MM.1S (cell line): ENCODE measurements at regions not wholly inside any gene's neighbourhood (a gene's known extent, or its start where the extent isn't known, plus 50 kb on each side); places are given as distances from the start of the nearest gene placed in this dataset.

Experiments used
- DNase-seq: peaks from one replicate; pipeline ENCODE4 v3.0.0-alpha.2; 2015
- H2AFZ ChIP-seq: fragments of 300-600 bp; sonication (generic); 2 replicates; pipeline ENCODE4 v1.6.0; 2016; ENCODE audit warnings: antibody characterized with exemption, low read length
- H3F3A ChIP-seq: fragments of 300-600 bp; sonication (generic); 2 replicates; pipeline ENCODE4 v1.6.1; 2016; ENCODE audit warnings: mild to moderate bottlenecking, antibody characterized with exemption, low read length, moderate library complexity, mixed read lengths; ENCODE audit not compliant: insufficient read depth
- H3K27ac ChIP-seq: fragments of 300-600 bp; sonication (generic); 2 replicates; pipeline ENCODE4 v1.5.1; 2016; ENCODE audit warnings: mild to moderate bottlenecking, low read length
- H3K27me3 ChIP-seq: fragments of 300-600 bp; sonication (generic); replicated peaks from 2 replicates; pipeline ENCODE4 v1.6.0; 2016; ENCODE audit warnings: low read length; ENCODE audit not compliant: insufficient read depth
- H3K36me3 ChIP-seq: fragments of 300-600 bp; sonication (generic); replicated peaks from 2 replicates; pipeline ENCODE4 v1.6.1; 2016; ENCODE audit warnings: mild to moderate bottlenecking, low read length, mixed read lengths; ENCODE audit not compliant: insufficient read depth
- H3K4me1 ChIP-seq: fragments of 300-600 bp; sonication (generic); 2 replicates; pipeline ENCODE4 v1.6.1; 2016; ENCODE audit warnings: low read length, mixed read lengths
- H3K4me2 ChIP-seq: fragments of 300-600 bp; sonication (generic); 2 replicates; pipeline ENCODE4 v1.6.0; 2016; ENCODE audit warnings: low read depth, low read length
- H3K4me3 ChIP-seq: fragments of 300-600 bp; sonication (generic); 2 replicates; pipeline ENCODE4 v1.5.1; 2016; ENCODE audit warnings: low read length, mixed read lengths
- H3K79me2 ChIP-seq: fragments of 300-600 bp; sonication (generic); 2 replicates; pipeline ENCODE4 v1.6.1; 2016; ENCODE audit warnings: mixed run types, low read length, mixed read lengths
- H3K9ac ChIP-seq: fragments of 300-600 bp; sonication (generic); 2 replicates; pipeline ENCODE4 v1.6.1; 2016; ENCODE audit warnings: low read length, mixed read lengths
- H3K9me2 ChIP-seq: fragments of 300-600 bp; sonication (generic); replicated peaks from 2 replicates; pipeline ENCODE4 v1.6.1; 2016; ENCODE audit warnings: mild to moderate bottlenecking, low read length, mixed read lengths; ENCODE audit not compliant: insufficient read depth
- H3K9me3 ChIP-seq: fragments of 300-600 bp; sonication (generic); replicated peaks from 2 replicates; pipeline ENCODE4 v1.6.1; 2016; ENCODE audit warnings: mild to moderate bottlenecking, low read length, mixed read lengths; ENCODE audit not compliant: insufficient read depth
- H4K20me1 ChIP-seq: fragments of 300-600 bp; sonication (generic); 2 replicates; pipeline ENCODE4 v1.6.1; 2016; ENCODE audit warnings: mild to moderate bottlenecking, low read length, moderate library complexity, mixed read lengths; ENCODE audit not compliant: insufficient read depth
- EZH2 ChIP-seq: fragments of 300-600 bp; sonication (generic); optimal IDR thresholded peaks from 2 replicates; pipeline ENCODE3; 2017; ENCODE audit warnings: low read depth, mild to moderate bottlenecking, antibody characterized with exemption, low read length, mixed read lengths
- EZH2phosphoT487 ChIP-seq: fragments of 300-600 bp; sonication (generic); IDR thresholded peaks from 2 replicates; pipeline ENCODE4 v1.6.1; 2018; ENCODE audit warnings: antibody characterized with exemption, low read length
- TF ChIP-seq, protein P1 (sequence below): fragments of 300-600 bp; sonication (generic); IDR thresholded peaks from 2 replicates; pipeline ENCODE4 v1.5.1; 2016; ENCODE audit warnings: antibody characterized with exemption, low read length, mixed read lengths

DNA sequence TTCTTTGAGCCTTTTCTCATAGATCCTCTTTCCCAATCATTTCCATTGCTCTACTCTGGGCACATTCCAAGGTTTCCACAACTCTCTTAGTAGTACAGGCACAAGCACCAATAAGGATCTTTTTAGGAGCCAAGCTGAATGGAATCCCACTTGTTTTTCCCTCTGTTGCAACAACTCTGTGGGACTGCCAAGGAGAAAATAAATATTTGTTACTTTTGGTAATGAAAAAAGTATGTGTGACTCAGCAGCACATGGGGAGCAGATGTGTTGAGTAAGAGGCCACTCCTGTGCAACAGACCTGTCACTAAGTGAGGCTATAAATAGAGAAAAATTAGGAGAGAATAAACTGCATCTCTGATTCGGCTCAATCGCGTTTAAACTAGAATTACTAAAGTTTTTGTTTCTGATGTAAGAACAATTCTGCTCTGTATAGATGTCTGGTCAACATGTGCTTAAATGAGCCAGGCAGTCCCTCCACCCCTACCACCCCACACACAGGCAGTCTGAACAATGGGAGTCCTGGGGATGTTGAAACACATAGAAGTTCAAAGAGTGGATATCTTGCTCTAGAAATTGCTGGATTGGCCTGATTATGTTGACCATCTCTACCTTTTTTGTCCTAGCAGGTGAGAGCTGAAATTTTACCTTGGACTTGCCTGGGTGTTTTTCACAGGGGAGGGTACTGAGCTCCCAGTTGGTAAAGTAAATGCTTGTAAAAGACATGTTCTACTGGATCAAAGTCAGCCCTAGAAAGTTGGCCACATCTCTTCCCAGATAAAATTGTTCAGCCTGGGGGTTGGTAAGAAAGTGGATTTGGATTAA is 244.3 kb upstream of the NOVA1 start:
- H3K79me2 ChIP-seq, result no peaks in the 10 kb centered on the region
- no peaks in the 10 kb centered on the region for H3F3A ChIP-seq
- H3K4me2 ChIP-seq, result no peak overlapping the region
- H3K9me3 ChIP-seq, result no peaks in the 10 kb centered on the region
- H3K27ac ChIP-seq, result no peak overlapping the region
- no peak overlapping the region for H3K4me3 ChIP-seq
- H2AFZ ChIP-seq, result no peak overlapping the region
- no peaks in the 10 kb centered on the region for H4K20me1 ChIP-seq
- no peak for DNase-seq
- no peaks in the 10 kb centered on the region for H3K27me3 ChIP-seq
- no peaks in the 10 kb centered on the region for H3K36me3 ChIP-seq
- no peaks in the 10 kb centered on the region for H3K9me2 ChIP-seq
- H3K4me1 ChIP-seq, result no peaks in the 10 kb centered on the region
- no peak overlapping the region for H3K9ac ChIP-seq
- TF ChIP-seq, protein P1, sequence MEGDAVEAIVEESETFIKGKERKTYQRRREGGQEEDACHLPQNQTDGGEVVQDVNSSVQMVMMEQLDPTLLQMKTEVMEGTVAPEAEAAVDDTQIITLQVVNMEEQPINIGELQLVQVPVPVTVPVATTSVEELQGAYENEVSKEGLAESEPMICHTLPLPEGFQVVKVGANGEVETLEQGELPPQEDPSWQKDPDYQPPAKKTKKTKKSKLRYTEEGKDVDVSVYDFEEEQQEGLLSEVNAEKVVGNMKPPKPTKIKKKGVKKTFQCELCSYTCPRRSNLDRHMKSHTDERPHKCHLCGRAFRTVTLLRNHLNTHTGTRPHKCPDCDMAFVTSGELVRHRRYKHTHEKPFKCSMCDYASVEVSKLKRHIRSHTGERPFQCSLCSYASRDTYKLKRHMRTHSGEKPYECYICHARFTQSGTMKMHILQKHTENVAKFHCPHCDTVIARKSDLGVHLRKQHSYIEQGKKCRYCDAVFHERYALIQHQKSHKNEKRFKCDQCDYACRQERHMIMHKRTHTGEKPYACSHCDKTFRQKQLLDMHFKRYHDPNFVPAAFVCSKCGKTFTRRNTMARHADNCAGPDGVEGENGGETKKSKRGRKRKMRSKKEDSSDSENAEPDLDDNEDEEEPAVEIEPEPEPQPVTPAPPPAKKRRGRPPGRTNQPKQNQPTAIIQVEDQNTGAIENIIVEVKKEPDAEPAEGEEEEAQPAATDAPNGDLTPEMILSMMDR, result no peak
- TF ChIP-seq EZH2, result no peak
- no peak for TF ChIP-seq EZH2phosphoT487

DNA sequence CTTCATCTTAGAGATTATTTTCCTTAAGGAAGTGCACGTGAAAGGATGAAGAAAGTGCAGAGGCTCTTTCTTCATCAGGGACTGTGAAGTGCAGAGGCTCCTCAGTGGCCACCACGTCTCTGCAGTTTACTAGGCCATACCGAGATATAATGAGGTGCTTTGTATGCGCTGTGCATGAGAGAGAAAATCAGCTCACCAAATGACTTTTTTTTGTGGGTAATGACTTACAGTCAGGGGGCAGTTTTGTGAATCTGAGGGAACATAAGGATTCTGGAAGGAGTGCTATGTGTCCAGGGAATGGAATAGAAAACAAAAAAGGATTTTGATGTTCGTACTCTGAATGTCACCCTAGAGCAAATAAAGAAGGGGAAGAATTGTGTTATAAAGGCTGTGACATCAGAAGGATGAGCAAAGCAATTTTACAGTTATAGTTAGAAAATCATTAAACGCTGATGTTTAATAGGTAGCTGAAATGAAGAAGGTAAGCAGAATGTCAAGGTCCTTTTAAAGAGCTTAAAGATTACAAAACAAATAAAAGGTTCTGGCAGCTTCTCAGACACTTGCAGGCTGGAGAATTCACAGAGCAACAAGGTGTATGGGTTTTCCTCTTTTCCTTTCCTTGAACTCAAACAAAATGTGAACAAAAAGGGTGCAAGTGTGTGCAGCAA is 247.5 kb upstream of the NOVA1 start:
- Histone ChIP-seq H3K36me3 (no peaks in the 10 kb centered on the region), H3K27me3 (no peaks in the 10 kb centered on the region), H3K79me2 (no peaks in the 10 kb centered on the region), H3F3A (no peaks in the 10 kb centered on the region), H3K27ac (no peak overlapping the region), H3K4me1 (no peaks in the 10 kb centered on the region), H4K20me1 (no peaks in the 10 kb centered on the region), H3K9me3 (no peaks in the 10 kb centered on the region), H3K4me3 (no peak overlapping the region), H3K9me2 (no peaks in the 10 kb centered on the region), H3K9ac (no peak overlapping the region), H3K4me2 (no peak overlapping the region), H2AFZ (no peak overlapping the region)
- TF ChIP-seq, protein P1, result no peak
- no peak for TF ChIP-seq EZH2phosphoT487
- no peak for TF ChIP-seq EZH2
- DNase-seq, result no peak

DNA sequence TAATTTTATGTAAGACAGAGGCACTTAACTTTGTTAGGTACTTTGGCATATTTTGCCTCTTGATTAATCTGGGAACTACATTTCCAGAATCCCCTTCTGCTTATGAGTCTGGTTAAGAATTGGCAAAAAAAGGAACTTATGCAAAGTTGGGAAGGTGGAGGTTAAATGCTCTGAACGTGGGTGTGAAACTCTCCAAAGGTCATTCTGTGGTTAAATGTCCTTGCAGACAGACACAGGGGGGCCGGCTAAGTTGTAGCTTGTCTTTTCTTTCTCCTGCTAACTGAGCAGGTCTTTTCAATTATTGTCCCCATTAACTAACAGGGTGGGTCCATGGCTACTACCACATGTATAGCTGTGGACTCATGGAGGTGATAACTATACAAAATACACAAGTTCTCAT is 248.6 kb upstream of the NOVA1 start:
- no peak overlapping the region for H3K4me3 ChIP-seq
- no peak for DNase-seq
- H3K4me1 ChIP-seq, result no peaks in the 10 kb centered on the region
- TF ChIP-seq, protein P1, result no peak
- TF ChIP-seq EZH2 (no peak), EZH2phosphoT487 (no peak)
- no peaks in the 10 kb centered on the region for H4K20me1 ChIP-seq
- no peaks in the 10 kb centered on the region for H3K36me3 ChIP-seq
- H3K9ac ChIP-seq, result no peak overlapping the region
- no peak overlapping the region for H3K4me2 ChIP-seq
- H3K9me2 ChIP-seq, result no peaks in the 10 kb centered on the region
- no peaks in the 10 kb centered on the region for H3K9me3 ChIP-seq
- H3F3A ChIP-seq, result no peaks in the 10 kb centered on the region
- no peak overlapping the region for H2AFZ ChIP-seq
- no peaks in the 10 kb centered on the region for H3K79me2 ChIP-seq
- no peaks in the 10 kb centered on the region for H3K27me3 ChIP-seq
- H3K27ac ChIP-seq, result no peak overlapping the region
